ENCODE measurements at regions not wholly inside any gene's neighbourhood (a gene's known extent, or its start where the extent isn't known, plus 50 kb on each side); places are given as distances from the start of the nearest gene placed in this dataset.

DNA sequence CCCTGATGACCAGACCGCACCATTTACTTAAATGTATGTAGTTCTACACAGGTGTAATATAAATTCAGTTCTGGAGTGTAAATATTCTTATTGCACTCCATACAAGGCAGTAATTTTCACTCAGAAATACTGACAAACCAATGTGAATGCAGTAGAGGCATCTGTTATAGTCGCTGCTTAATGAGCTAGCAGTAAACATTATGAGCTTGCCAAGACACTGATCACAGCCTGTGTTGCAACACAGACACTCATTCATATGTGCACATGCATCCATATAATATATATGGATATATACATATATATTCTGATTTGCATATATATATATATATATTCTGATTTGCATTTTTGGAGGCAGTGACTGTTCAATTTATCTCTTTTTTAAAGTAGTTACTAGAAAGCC lies 435.1 kb upstream of the ST8SIA4 start:
- TF ChIP-seq EZH2 (IDR thresholded peaks at IDR 0.05; ENCODE audit: low read depth, unreplicated experiment), result no peak
- TF ChIP-seq CTCF (conservative IDR thresholded peaks at IDR 0.05; ENCODE audit: low read depth in 2 of 2), result no peak
- TF ChIP-seq POLR2AphosphoS5 (IDR thresholded peaks at IDR 0.05; ENCODE audit: low read depth), result no peak
- TF ChIP-seq REST (IDR thresholded peaks at IDR 0.05; ENCODE audit: unreplicated experiment), result no peak
- TF ChIP-seq EZH2phosphoT487 (IDR thresholded peaks at IDR 0.05; ENCODE audit: unreplicated experiment), result no peak
- no peak for TF ChIP-seq JUNB (IDR thresholded peaks at IDR 0.05; ENCODE audit: unreplicated experiment)
- no peak for TF ChIP-seq ZNF114 (CRISPR knock-in tag; IDR thresholded peaks at IDR 0.05)
- no peak for TF ChIP-seq STAT1 (IDR thresholded peaks at IDR 0.05; ENCODE audit: unreplicated experiment)
- no peak for TF ChIP-seq CREB1 (CRISPR knock-in tag; IDR thresholded peaks at IDR 0.05; ENCODE audit: low read depth)
